Smooth muscle cell (in vitro differentiated cells): ENCODE measurements at regions not wholly inside any gene's neighbourhood (a gene's known extent, or its start where the extent isn't known, plus 50 kb on each side); places are given as distances from the start of the nearest gene placed in this dataset.

Experiments
- DNase-seq: peaks from one replicate; lab custom pipeline; 2025; ENCODE audit not compliant: unreplicated experiment; lab: John Stamatoyannopoulos, UW
- H2AFZ ChIP-seq: fragments of 200-600 bp; sonication (generic); 2 replicates; pipeline ENCODE4 v1.6.0; 2016; ENCODE audit warnings: antibody characterized with exemption, low read depth, mild to moderate bottlenecking
- H3F3A ChIP-seq: fragments of 200-600 bp; sonication (generic); 2 replicates; pipeline ENCODE4 v1.6.0; 2017; ENCODE audit warnings: antibody characterized with exemption, low read depth
- H3K27ac ChIP-seq: fragments of 200-600 bp; sonication (generic); 2 replicates; pipeline ENCODE4 v1.5.1; 2016; ENCODE audit warnings: low read depth, mild to moderate bottlenecking
- H3K27me3 ChIP-seq: fragments of 200-600 bp; sonication (generic); 2 replicates; pipeline ENCODE4 v1.6.1; 2016; ENCODE audit warnings: low read depth, mild to moderate bottlenecking
- H3K36me3 ChIP-seq: fragments of 200-600 bp; sonication (generic); 2 replicates; pipeline ENCODE4 v1.5.1; 2016; ENCODE audit warnings: low read depth
- H3K4me1 ChIP-seq: fragments of 200-600 bp; sonication (generic); 2 replicates; pipeline ENCODE4 v1.5.1; 2016; ENCODE audit warnings: low read depth
- H3K4me2 ChIP-seq: fragments of 200-600 bp; sonication (generic); 2 replicates; pipeline ENCODE4 v1.6.0; 2016; ENCODE audit warnings: mild to moderate bottlenecking
- H3K4me3 ChIP-seq: fragments of 200-600 bp; sonication (generic); 2 replicates; pipeline ENCODE4 v1.5.1; 2016; ENCODE audit warnings: mild to moderate bottlenecking
- H3K79me2 ChIP-seq: fragments of 200-600 bp; sonication (generic); 2 replicates; pipeline ENCODE4 v1.6.0; 2016; ENCODE audit warnings: low read depth, mild to moderate bottlenecking
- H3K9ac ChIP-seq: fragments of 200-600 bp; sonication (generic); 2 replicates; pipeline ENCODE4 v1.6.0; 2016; ENCODE audit warnings: low read depth
- H3K9me3 ChIP-seq: fragments of 200-600 bp; sonication (generic); replicated peaks from 2 replicates; pipeline ENCODE4 v1.5.1; 2016; ENCODE audit warnings: low read depth
- H4K20me1 ChIP-seq: fragments of 200-600 bp; sonication (generic); 2 replicates; pipeline ENCODE4 v1.6.0; 2016; ENCODE audit warnings: low read depth
- CTCF ChIP-seq: fragments of 200-600 bp; sonication (generic); IDR thresholded peaks from 2 replicates; pipeline ENCODE4 v1.5.1; 2017; ENCODE audit warnings: borderline replicate concordance, mild to moderate bottlenecking, antibody characterized with exemption; ENCODE audit not compliant: insufficient read depth, poor library complexity, severe bottlenecking
- WGBS: methylation state at CpG from one replicate; pipeline ENCODE4 v1.1.7; 2016; ENCODE audit warnings: low lambda C conversion rate; 5-methylcytosine and 5-hydroxymethylcytosine counted together

- Histone ChIP-seq H3K27ac (no peak overlapping the region), H3K79me2 (no peaks in the 10 kb centered on the region), H2AFZ (no peak overlapping the region), H4K20me1 (no peaks in the 10 kb centered on the region), H3K9ac (no peak overlapping the region), H3K36me3 (no peaks in the 10 kb centered on the region), H3K27me3 (no peaks in the 10 kb centered on the region), H3K4me1 (no peaks in the 10 kb centered on the region), H3F3A (no peaks in the 10 kb centered on the region), H3K4me2 (no peak overlapping the region), H3K9me3 (no peaks in the 10 kb centered on the region), H3K4me3 (no peak overlapping the region)
- no peak for TF ChIP-seq CTCF
- 85% methylated on average over 1 of the region's 1 CpG for WGBS
- DNase-seq, result no peak
These were observed 339.4 kb downstream of the GRB14 start for GRCh38 chr2:164281896-164282295.

- Histone ChIP-seq H3K27ac (no peak overlapping the region), H3K4me2 (no peak overlapping the region), H4K20me1 (no peaks in the 10 kb centered on the region), H3K79me2 (no peaks in the 10 kb centered on the region), H3K4me1 (peaks cover 11% of the 10 kb centered on the region), H3K9me3 (no peaks in the 10 kb centered on the region), H3K27me3 (no peaks in the 10 kb centered on the region), H2AFZ (no peak overlapping the region), H3K4me3 (no peak overlapping the region), H3K9ac (no peak overlapping the region), H3F3A (no peaks in the 10 kb centered on the region), H3K36me3 (no peaks in the 10 kb centered on the region)
- no peak for TF ChIP-seq CTCF
- DNase-seq, result no peak
These were observed 345.6 kb downstream of the GRB14 start for GRCh38 chr2:164275659-164276058.

GRCh38 chr2:164260506-164260905 is 360.8 kb downstream of the GRB14 start:
- Histone ChIP-seq H3K4me3 (no peak overlapping the region), H3F3A (no peaks in the 10 kb centered on the region), H4K20me1 (no peaks in the 10 kb centered on the region), H3K4me2 (no peak overlapping the region), H3K27ac (no peak overlapping the region), H3K36me3 (no peaks in the 10 kb centered on the region), H3K9me3 (no peaks in the 10 kb centered on the region), H3K79me2 (no peaks in the 10 kb centered on the region), H3K27me3 (no peaks in the 10 kb centered on the region), H3K9ac (no peak overlapping the region), H3K4me1 (no peaks in the 10 kb centered on the region), H2AFZ (no peak overlapping the region)
- no peak for DNase-seq
- 40% methylated on average over 2 of the region's 2 CpGs for WGBS
- TF ChIP-seq CTCF, result no peak

GRCh38 chr2:164257742-164258141 is 363.5 kb downstream of the GRB14 start:
- no peaks in the 10 kb centered on the region for H3K79me2 ChIP-seq
- H3F3A ChIP-seq, result no peaks in the 10 kb centered on the region
- no peak overlapping the region for H3K4me2 ChIP-seq
- H3K27ac ChIP-seq, result no peak overlapping the region
- H4K20me1 ChIP-seq, result no peaks in the 10 kb centered on the region
- no peak overlapping the region for H2AFZ ChIP-seq
- no peak for DNase-seq
- no peak for TF ChIP-seq CTCF
- no peaks in the 10 kb centered on the region for H3K36me3 ChIP-seq
- 84% methylated on average over 3 of the region's 3 CpGs for WGBS
- H3K9ac ChIP-seq, result no peak overlapping the region
- H3K4me1 ChIP-seq, result no peaks in the 10 kb centered on the region
- H3K4me3 ChIP-seq, result no peak overlapping the region
- no peaks in the 10 kb centered on the region for H3K9me3 ChIP-seq
- no peaks in the 10 kb centered on the region for H3K27me3 ChIP-seq
